GM23338 (cell line): ENCODE measurements at regions not wholly inside any gene's neighbourhood (a gene's known extent, or its start where the extent isn't known, plus 50 kb on each side); places are given as distances from the start of the nearest gene placed in this dataset.
"Not testable (repeated sequence)": the region's sequence is repeated elsewhere in the genome, so short reads cannot be mapped to it uniquely, and the experiment has no call there.

Source experiments
- ATAC-seq: fragments of 200-7000 bp; cut with Tn5 transposase; 3 replicates; pipeline ENCODE4 v1.9.1; 2020
- DNase-seq: peaks from one replicate; pipeline ENCODE4 v3.0.0-alpha.2; 2015; ENCODE audit warnings: low spot score
- H2AFZ ChIP-seq: fragments of 200-600 bp; sonication (generic); 2 replicates; pipeline ENCODE4 v1.8.0; 2016; ENCODE audit warnings: antibody characterized with exemption, mild to moderate bottlenecking, moderate library complexity
- H3F3A ChIP-seq: fragments of 200-600 bp; sonication (generic); replicated peaks from 2 replicates; pipeline ENCODE4 v1.8.0; 2017; ENCODE audit warnings: antibody characterized with exemption, mixed run types, low read depth
- H3K27ac ChIP-seq: fragments of 200-600 bp; sonication (generic); 2 replicates; pipeline ENCODE4 v1.6.1; 2016; ENCODE audit warnings: low read depth
- H3K27me3 ChIP-seq: fragments of 200-600 bp; sonication (generic); 2 replicates; pipeline ENCODE4 v1.8.0; 2016; ENCODE audit warnings: mild to moderate bottlenecking, mixed run types, moderate library complexity; ENCODE audit not compliant: insufficient read depth
- H3K36me3 ChIP-seq: fragments of 200-600 bp; sonication (generic); 2 replicates; pipeline ENCODE4 v1.8.0; 2016; ENCODE audit warnings: mild to moderate bottlenecking; ENCODE audit not compliant: insufficient read depth
- H3K4me1 ChIP-seq: fragments of 200-600 bp; sonication (generic); 2 replicates; pipeline ENCODE4 v1.8.0; 2016; ENCODE audit warnings: mild to moderate bottlenecking, moderate library complexity; ENCODE audit not compliant: insufficient read depth
- H3K4me2 ChIP-seq: fragments of 200-600 bp; sonication (generic); 2 replicates; pipeline ENCODE4 v1.7.1; 2017; ENCODE audit warnings: mixed run types
- H3K4me3 ChIP-seq: fragments of 200-600 bp; sonication (generic); 2 replicates; pipeline ENCODE4 v1.6.1; 2016; ENCODE audit warnings: mixed run types
- H3K79me2 ChIP-seq: fragments of 200-600 bp; sonication (generic); replicated peaks from 2 replicates; pipeline ENCODE4 v1.8.0; 2017; ENCODE audit warnings: mild to moderate bottlenecking; ENCODE audit not compliant: insufficient read depth
- H3K9me2 ChIP-seq: fragments of 200-600 bp; sonication (generic); 2 replicates; pipeline ENCODE4 v1.8.0; 2017; ENCODE audit not compliant: insufficient read depth
- H4K20me1 ChIP-seq: fragments of 200-600 bp; sonication (generic); replicated peaks from 2 replicates; pipeline ENCODE4 v1.8.0; 2017; ENCODE audit warnings: mild to moderate bottlenecking; ENCODE audit not compliant: insufficient read depth
- H3K27ac Mint-ChIP-seq: 2 replicates; pipeline ENCODE4 v1.8.0; 2020; ENCODE audit warnings: inconsistent platforms, mild to moderate bottlenecking, moderate library complexity, mixed read lengths
- H3K27me3 Mint-ChIP-seq: 3 replicates; pipeline ENCODE4 v1.8.0; 2022; ENCODE audit warnings: low read depth, mild to moderate bottlenecking, moderate library complexity, mixed read lengths, inconsistent platforms; ENCODE audit not compliant: insufficient read depth, poor library complexity
- H3K36me3 Mint-ChIP-seq: 3 replicates; pipeline ENCODE4 v1.8.0; 2021; ENCODE audit warnings: low read depth, mild to moderate bottlenecking, inconsistent platforms, moderate library complexity, mixed read lengths
- H3K4me1 Mint-ChIP-seq: 3 replicates; pipeline ENCODE4 v1.8.0; 2020; ENCODE audit warnings: mild to moderate bottlenecking, inconsistent platforms, mixed read lengths
- H3K4me3 Mint-ChIP-seq: 3 replicates; pipeline ENCODE4 v1.8.0; 2021; ENCODE audit warnings: moderate library complexity, mild to moderate bottlenecking, inconsistent platforms, mixed read lengths
- H3K9me3 Mint-ChIP-seq: 3 replicates; pipeline ENCODE4 v1.8.0; 2020; ENCODE audit warnings: moderate library complexity, mild to moderate bottlenecking, inconsistent platforms, mixed read lengths
- CTCF ChIP-seq, 2 experiments: fragments of 200-600 bp in 1 of 2; sonication (generic) in 1 of 2; conservative IDR thresholded peaks; 2 replicates each; pipeline versions ENCODE4 v1.5.1 to v1.6.1; 2016 to 2017; ENCODE audit warnings: antibody characterized with exemption in 2 of 2, low read depth in 2 of 2, mild to moderate bottlenecking in 2 of 2, moderate library complexity in 1 of 2

- H3K9me3 Mint-ChIP-seq, H3K27ac Mint-ChIP-seq, DNase-seq, H3K4me1 ChIP-seq, H3K4me1 Mint-ChIP-seq, H3K27ac ChIP-seq, H3K36me3 ChIP-seq, H3F3A ChIP-seq, H3K9me2 ChIP-seq, ATAC-seq, H3K79me2 ChIP-seq, H3K4me2 ChIP-seq, H3K4me3 Mint-ChIP-seq, H3K27me3 ChIP-seq, H4K20me1 ChIP-seq, H3K4me3 ChIP-seq, H3K36me3 Mint-ChIP-seq, H2AFZ ChIP-seq, H3K27me3 Mint-ChIP-seq: not testable (repeated sequence)
- 0 out of 4 replicates have a peak, but pooled peaks of 1 of the 2 experiments have one; percentile 1 for TF ChIP-seq CTCF (conservative IDR thresholded peaks at IDR 0.05; ENCODE audit: low read depth in 2 of 2)
Observed at GRCh38 chr2:87471478-87471877, 276.4 kb upstream of the PLGLB2 start.

GRCh38 chr2:87476223-87476872 is 271.5 kb upstream of the PLGLB2 start:
- not testable (repeated sequence) for H3K9me2 ChIP-seq, H3K4me1 ChIP-seq, H3K36me3 Mint-ChIP-seq, H3K4me2 ChIP-seq, H3K4me1 Mint-ChIP-seq, H3K9me3 Mint-ChIP-seq, H3F3A ChIP-seq, DNase-seq, H2AFZ ChIP-seq, H3K4me3 Mint-ChIP-seq, H3K27ac ChIP-seq, H3K27me3 ChIP-seq, ATAC-seq, H4K20me1 ChIP-seq, H3K36me3 ChIP-seq, H3K4me3 ChIP-seq, H3K79me2 ChIP-seq, H3K27me3 Mint-ChIP-seq
- 0 out of 2 replicates have a peak overlapping the region, but pooled peaks have one; percentile 35 for H3K27ac Mint-ChIP-seq

GRCh38 chr2:87476936-87477335 is 271.0 kb upstream of the PLGLB2 start:
- H3K4me1 ChIP-seq, H3K4me1 Mint-ChIP-seq, H2AFZ ChIP-seq, DNase-seq, H3K36me3 Mint-ChIP-seq, H3F3A ChIP-seq, H3K4me3 Mint-ChIP-seq, H3K4me3 ChIP-seq, ATAC-seq, H3K27me3 ChIP-seq, H3K9me3 Mint-ChIP-seq, H3K27me3 Mint-ChIP-seq, H3K4me2 ChIP-seq, H3K9me2 ChIP-seq, H3K36me3 ChIP-seq, H3K27ac ChIP-seq, H3K79me2 ChIP-seq, H4K20me1 ChIP-seq: not testable (repeated sequence)
- 0 out of 2 replicates have a peak overlapping the region, but pooled peaks have one; percentile 35 for H3K27ac Mint-ChIP-seq

GRCh38 chr2:87477669-87478428 is 270.0 kb upstream of the PLGLB2 start:
- not testable (repeated sequence) for H3K36me3 Mint-ChIP-seq, H3K4me2 ChIP-seq, H3K4me3 Mint-ChIP-seq, H3K9me3 Mint-ChIP-seq, H3K9me2 ChIP-seq, H3K79me2 ChIP-seq, H3K4me3 ChIP-seq, H3K4me1 ChIP-seq, H3K27me3 Mint-ChIP-seq, H2AFZ ChIP-seq, H3K27ac ChIP-seq, H4K20me1 ChIP-seq, H3K27me3 ChIP-seq, H3F3A ChIP-seq, ATAC-seq, H3K27ac Mint-ChIP-seq, H3K4me1 Mint-ChIP-seq, H3K36me3 ChIP-seq, DNase-seq

- H3K4me3 ChIP-seq, H3K9me3 Mint-ChIP-seq, H3F3A ChIP-seq, H3K36me3 ChIP-seq, H3K4me3 Mint-ChIP-seq, H3K27me3 Mint-ChIP-seq, H3K27ac ChIP-seq, H3K36me3 Mint-ChIP-seq, DNase-seq, H3K27ac Mint-ChIP-seq, ATAC-seq, H2AFZ ChIP-seq, H3K27me3 ChIP-seq, H4K20me1 ChIP-seq, H3K4me1 Mint-ChIP-seq, H3K79me2 ChIP-seq, H3K4me2 ChIP-seq, H3K9me2 ChIP-seq, H3K4me1 ChIP-seq: not testable (repeated sequence)
Observed at GRCh38 chr2:87478911-87479310, 269.0 kb upstream of the PLGLB2 start.

GRCh38 chr2:87483093-87483680 is 264.7 kb upstream of the PLGLB2 start:
- not testable (repeated sequence) for H3K4me1 Mint-ChIP-seq, H2AFZ ChIP-seq, H3K36me3 Mint-ChIP-seq, DNase-seq, H3K27ac ChIP-seq, H3K36me3 ChIP-seq, H3K9me2 ChIP-seq, H3K27me3 Mint-ChIP-seq, H3F3A ChIP-seq, H3K4me2 ChIP-seq, H3K9me3 Mint-ChIP-seq, H3K27me3 ChIP-seq, H3K79me2 ChIP-seq, H4K20me1 ChIP-seq, H3K4me1 ChIP-seq, H3K4me3 ChIP-seq, H3K27ac Mint-ChIP-seq, H3K4me3 Mint-ChIP-seq
- ATAC-seq: peak; percentile 58
